ENCODE measurements at regions not wholly inside any gene's neighbourhood (a gene's known extent, or its start where the extent isn't known, plus 50 kb on each side); places are given as distances from the start of the nearest gene placed in this dataset.

DNA sequence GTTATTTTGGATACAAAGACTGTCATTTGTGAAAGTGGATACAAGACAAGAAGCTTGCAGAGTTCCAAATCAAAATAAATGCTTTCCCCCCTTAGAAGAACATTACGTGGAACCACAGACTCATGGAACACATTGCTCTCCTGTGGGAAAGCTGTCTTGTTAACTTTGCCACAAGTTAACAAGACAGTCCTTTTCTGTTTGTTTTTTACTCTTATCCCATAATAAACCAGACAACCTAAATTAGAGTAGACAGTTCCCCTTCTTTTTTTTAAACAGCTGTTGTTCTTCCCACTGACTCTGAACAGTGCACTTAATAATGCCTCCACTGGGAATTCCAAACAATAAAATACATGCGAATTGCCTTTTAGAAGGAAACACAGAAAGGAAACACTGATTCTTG is 255.3 kb upstream of the UBE2E2 start:
- TF ChIP-seq POLR2AphosphoS5 (IDR thresholded peaks at IDR 0.05; ENCODE audit: borderline replicate concordance, low read depth, low read length) (no peak), EZH2 (IDR thresholded peaks at IDR 0.05) (no peak), FOXP2 (optimal IDR thresholded peaks at IDR 0.05; ENCODE audit: control extremely low read depth, extremely low read length, insufficient read depth) (no peak)

All from SK-N-MC (cell line).